ENCODE measurements at regions not wholly inside any gene's neighbourhood (a gene's known extent, or its start where the extent isn't known, plus 50 kb on each side); places are given as distances from the start of the nearest gene placed in this dataset.
A peak's percentile ranks its signal among the peaks of the same experiment; 100 is the strongest.
"Not testable (repeated sequence)": the region's sequence is repeated elsewhere in the genome, so short reads cannot be mapped to it uniquely, and the experiment has no call there.

- Mint-ChIP-seq H3K27me3 (peaks cover 0 to 9% (median 0%) of the 10 kb centered on the region in 3 donors), H3K4me1 (no peaks in the 10 kb centered on the region), H3K36me3 (no peaks in the 10 kb centered on the region), H3K27ac (no peak overlapping the region), H3K9me3 (peaks cover 0 to 5% (median 0%) of the 10 kb centered on the region in 7 donors), H3K4me3 (no peak overlapping the region)
- ATAC-seq (ENCODE audit: low read depth in 2 of 2) (no peak), DNase-seq (no peak)
These were observed 281.0 kb upstream of the TNC start for GRCh38 chr9:115398996-115399395.

GRCh38 chr9:115400796-115401195 lies 282.8 kb upstream of the TNC start:
- Mint-ChIP-seq H3K9me3 (peaks cover 0 to 5% (median 0%) of the 10 kb centered on the region in 7 donors), H3K27ac (no peak overlapping the region), H3K4me1 (no peaks in the 10 kb centered on the region), H3K4me3 (no peak overlapping the region), H3K27me3 (peaks cover 0 to 9% (median 0%) of the 10 kb centered on the region in 3 donors), H3K36me3 (no peaks in the 10 kb centered on the region)
- no peak for ATAC-seq (ENCODE audit: low read depth in 2 of 2)
- DNase-seq, result no peak

GRCh38 chr9:115401756-115402327 lies 283.9 kb upstream of the TNC start:
- Mint-ChIP-seq H3K27me3 (peaks cover 0 to 9% (median 0%) of the 10 kb centered on the region in 3 donors), H3K9me3 (peaks cover 0 to 8% (median 0%) of the 10 kb centered on the region in 7 donors), H3K36me3 (no peaks in the 10 kb centered on the region), H3K27ac (peak overlapping the region in 1 of 6 donors; percentile 10), H3K4me1 (no peaks in the 10 kb centered on the region), H3K4me3 (no peak overlapping the region)
- no peak for ATAC-seq (ENCODE audit: low read depth in 2 of 2)
- DNase-seq, result no peak

- peaks cover 0 to 7% (median under 1%) of the 10 kb centered on the region in 7 donors for H3K9me3 Mint-ChIP-seq
- H3K36me3 Mint-ChIP-seq, result no peaks in the 10 kb centered on the region
- H3K4me3 Mint-ChIP-seq, result no peak overlapping the region
- ATAC-seq (ENCODE audit: low read depth in 2 of 2), result no peak
- peaks cover 0 to 8% (median 0%) of the 10 kb centered on the region in 3 donors for H3K27me3 Mint-ChIP-seq
- DNase-seq, result no peak
- no peaks in the 10 kb centered on the region for H3K4me1 Mint-ChIP-seq
- no peak overlapping the region for H3K27ac Mint-ChIP-seq
These were observed 285.8 kb upstream of the TNC start for GRCh38 chr9:115403753-115404152.

- DNase-seq (no peak), ATAC-seq (ENCODE audit: low read depth in 2 of 2) (no peak)
- H3K4me3 Mint-ChIP-seq, result no peak overlapping the region
- H3K27me3 Mint-ChIP-seq, result peaks cover 0 to 8% (median 0%) of the 10 kb centered on the region in 3 donors
- no peaks in the 10 kb centered on the region for H3K4me1 Mint-ChIP-seq
- H3K36me3 Mint-ChIP-seq, result no peaks in the 10 kb centered on the region
- peaks cover 0 to 11% (median 2%) of the 10 kb centered on the region in 7 donors for H3K9me3 Mint-ChIP-seq
- no peak overlapping the region for H3K27ac Mint-ChIP-seq
These were observed 286.4 kb upstream of the TNC start for GRCh38 chr9:115404311-115404710.

- H3K27ac Mint-ChIP-seq, result no peak overlapping the region
- H3K27me3 Mint-ChIP-seq, result peaks cover 0 to 8% (median 0%) of the 10 kb centered on the region in 3 donors
- no peaks in the 10 kb centered on the region for H3K4me1 Mint-ChIP-seq
- H3K9me3 Mint-ChIP-seq, result peaks cover 1 to 15% (median 4%) of the 10 kb centered on the region in 7 donors
- no peaks in the 10 kb centered on the region for H3K36me3 Mint-ChIP-seq
- ATAC-seq (ENCODE audit: low read depth in 2 of 2) (no peak), DNase-seq (no peak)
- H3K4me3 Mint-ChIP-seq, result no peak overlapping the region
These were observed 293.6 kb upstream of the TNC start for GRCh38 chr9:115411516-115411915.

- Mint-ChIP-seq H3K4me1 (no peaks in the 10 kb centered on the region), H3K27me3 (peaks cover 0 to 8% (median 0%) of the 10 kb centered on the region in 3 donors), H3K9me3 (peaks cover 1 to 15% (median 4%) of the 10 kb centered on the region in 7 donors), H3K27ac (no peak overlapping the region), H3K4me3 (no peak overlapping the region), H3K36me3 (no peaks in the 10 kb centered on the region)
- ATAC-seq (ENCODE audit: low read depth in 2 of 2), result no peak
- DNase-seq, result no peak
These were observed 294.1 kb upstream of the TNC start for GRCh38 chr9:115411993-115412452.

- H3K4me1 Mint-ChIP-seq, result no peaks in the 10 kb centered on the region
- ATAC-seq (ENCODE audit: low read depth in 2 of 2) (no peak), DNase-seq (no peak)
- H3K27me3 Mint-ChIP-seq, result peaks cover 0 to 8% (median 0%) of the 10 kb centered on the region in 3 donors
- no peaks in the 10 kb centered on the region for H3K36me3 Mint-ChIP-seq
- no peak overlapping the region for H3K4me3 Mint-ChIP-seq
- peaks cover 1 to 15% (median 6%) of the 10 kb centered on the region in 7 donors for H3K9me3 Mint-ChIP-seq
- H3K27ac Mint-ChIP-seq, result no peak overlapping the region
These were observed 294.7 kb upstream of the TNC start for GRCh38 chr9:115412656-115413055.

GRCh38 chr9:115413304-115413703 lies 295.3 kb upstream of the TNC start:
- Mint-ChIP-seq H3K36me3 (no peaks in the 10 kb centered on the region), H3K4me3 (no peak overlapping the region), H3K9me3 (peaks cover 1 to 17% (median 5%) of the 10 kb centered on the region in 7 donors), H3K27me3 (peaks cover 0 to 4% (median 0%) of the 10 kb centered on the region in 3 donors), H3K27ac (no peak overlapping the region), H3K4me1 (no peaks in the 10 kb centered on the region)
- DNase-seq, result no peak
- ATAC-seq (ENCODE audit: low read depth in 2 of 2), result no peak

- no peak for DNase-seq
- no peak overlapping the region for H3K4me3 Mint-ChIP-seq
- no peak for ATAC-seq (ENCODE audit: low read depth in 2 of 2)
- H3K27me3 Mint-ChIP-seq, result no peaks in the 10 kb centered on the region
- H3K4me1 Mint-ChIP-seq, result no peaks in the 10 kb centered on the region
- no peak overlapping the region for H3K27ac Mint-ChIP-seq
- no peaks in the 10 kb centered on the region for H3K36me3 Mint-ChIP-seq
- H3K9me3 Mint-ChIP-seq, result peaks cover 1 to 17% (median 3%) of the 10 kb centered on the region in 7 donors
These were observed 295.9 kb upstream of the TNC start for GRCh38 chr9:115413766-115414382.

- Mint-ChIP-seq H3K27me3 (no peaks in the 10 kb centered on the region), H3K9me3 (peaks cover 0 to 16% (median 2%) of the 10 kb centered on the region in 7 donors), H3K4me1 (no peaks in the 10 kb centered on the region), H3K27ac (no peak overlapping the region), H3K36me3 (no peaks in the 10 kb centered on the region), H3K4me3 (no peak overlapping the region)
- no peak for DNase-seq
- no peak for ATAC-seq (ENCODE audit: low read depth in 2 of 2)
These were observed 296.6 kb upstream of the TNC start for GRCh38 chr9:115414561-115414960.

GRCh38 chr9:115415450-115415849 lies 297.5 kb upstream of the TNC start:
- no peak for DNase-seq
- Mint-ChIP-seq H3K9me3 (peaks cover 0 to 18% (median 4%) of the 10 kb centered on the region in 7 donors), H3K27ac (no peak overlapping the region), H3K27me3 (no peaks in the 10 kb centered on the region), H3K36me3 (no peaks in the 10 kb centered on the region), H3K4me1 (no peaks in the 10 kb centered on the region), H3K4me3 (no peak overlapping the region)
- ATAC-seq (ENCODE audit: low read depth in 2 of 2), result no peak

- Mint-ChIP-seq H3K27me3 (no peaks in the 10 kb centered on the region), H3K4me1 (no peaks in the 10 kb centered on the region), H3K9me3 (peaks cover 3 to 26% (median 6%) of the 10 kb centered on the region in 7 donors), H3K27ac (no peak overlapping the region), H3K36me3 (no peaks in the 10 kb centered on the region), H3K4me3 (no peak overlapping the region)
- DNase-seq (no peak), ATAC-seq (ENCODE audit: low read depth in 2 of 2) (no peak)
These were observed 298.3 kb upstream of the TNC start for GRCh38 chr9:115416299-115416698.

GRCh38 chr9:115418181-115418580 lies 300.2 kb upstream of the TNC start:
- not testable (repeated sequence) for H3K4me1 Mint-ChIP-seq

More at GRCh38 chr9:115418181-115418580, 300.2 kb upstream of the TNC start:
- not testable (repeated sequence) for H3K4me3 Mint-ChIP-seq; H3K27me3 Mint-ChIP-seq; H3K27ac Mint-ChIP-seq; DNase-seq; H3K36me3 Mint-ChIP-seq; ATAC-seq (ENCODE audit: low read depth in 2 of 2)
- H3K9me3 Mint-ChIP-seq, result peaks cover 4 to 39% (median 12%) of the 10 kb centered on the region in 7 donors

Data from naive B cell (primary cell).